B cell (primary cell): ENCODE measurements at regions not wholly inside any gene's neighbourhood (a gene's known extent, or its start where the extent isn't known, plus 50 kb on each side); places are given as distances from the start of the nearest gene placed in this dataset.

ENCODE experiments used
- ATAC-seq: fragments of 200-7000 bp; cut with Tn5 transposase; one replicate; pipeline ENCODE4 v1.10.0; 2021; ENCODE audit warnings: low read depth, mild to moderate bottlenecking, moderate number of reproducible peaks, moderate library complexity
- CTCF ChIA-PET: fragments of 350-600 bp; sonication (Branson Sonifier 250); formaldehyde crosslinking; loops from one replicate; lab custom pipeline; 2021; ENCODE audit warnings: antibody characterized with exemption, inconsistent platforms; lab: Charles Lee
- POLR2A ChIA-PET: fragments of 350-600 bp; sonication (Branson Sonifier 250); formaldehyde crosslinking; loops from one replicate; lab custom pipeline; 2021; ENCODE audit warnings: antibody characterized with exemption; lab: Charles Lee
- DNase-seq: peaks from one replicate; pipeline ENCODE4 v3.0.0; 2013
- H2AFZ ChIP-seq: 2 replicates; pipeline ENCODE4 v1.6.1; 2012; ENCODE audit warnings: mild to moderate bottlenecking, low read depth, low read length; ENCODE audit not compliant: insufficient read depth, poor library complexity, severe bottlenecking
- H3K27ac ChIP-seq, 2 donors: 1 replicate in 1 of 2; 2 replicates in 1 of 2; pipeline ENCODE4 v1.5.1; 2012 to 2013; ENCODE audit warnings: low read length in 2 of 2, mild to moderate bottlenecking in 2 of 2, moderate library complexity in 1 of 2
- H3K27me3 ChIP-seq, 4 experiments: fragments of 200-600 bp in 1 of 4; sonication (generic) in 1 of 4; replicated peaks in 1 of 4; 1 replicate in 2 of 4; 2 replicates in 2 of 4; pipeline versions ENCODE4 v1.6.1 to v1.7.0; 2013 to 2016; ENCODE audit warnings: low read length in 3 of 4, mild to moderate bottlenecking in 2 of 4, mixed read lengths in 1 of 4, moderate library complexity in 1 of 4; ENCODE audit not compliant: insufficient read depth in 4 of 4, control insufficient read depth in 3 of 4; ENCODE audit errors: control extremely low read depth in 1 of 4
- H3K36me3 ChIP-seq, 2 experiments: replicated peaks in 1 of 2; 1 replicate in 1 of 2; 2 replicates in 1 of 2; pipeline versions ENCODE4 v1.6.1 to v1.7.1; 2013; ENCODE audit warnings: low read length in 1 of 2; ENCODE audit not compliant: insufficient read depth in 2 of 2, control insufficient read depth in 1 of 2; ENCODE audit errors: control extremely low read depth in 1 of 2, extremely low read depth in 1 of 2
- H3K4me1 ChIP-seq, 2 donors: fragments of 200-600 bp in 1 of 2; sonication (generic) in 1 of 2; 1 replicate in 1 of 2; 2 replicates in 1 of 2; pipeline versions ENCODE4 v1.5.1 to v1.6.1; 2013 to 2017; ENCODE audit warnings: low read length in 2 of 2; ENCODE audit not compliant: control insufficient read depth in 2 of 2, insufficient read depth in 2 of 2
- H3K4me2 ChIP-seq: replicated peaks from 2 replicates; pipeline ENCODE3; 2012; ENCODE audit warnings: mild to moderate bottlenecking, low read depth, low read length; ENCODE audit not compliant: poor library complexity, severe bottlenecking
- H3K4me3 ChIP-seq, 5 experiments: fragments of 200-600 bp in 1 of 5; sonication (generic) in 1 of 5; 1 replicate in 3 of 5; 2 replicates in 2 of 5; pipeline versions ENCODE4 v1.5.1 to v1.7.0; 2011 to 2016; ENCODE audit warnings: low read length in 4 of 5, mild to moderate bottlenecking in 4 of 5, low read depth in 2 of 5, control low read depth in 1 of 5, moderate library complexity in 1 of 5; ENCODE audit not compliant: insufficient read depth in 1 of 5; ENCODE audit errors: control extremely low read depth in 1 of 5, extremely low read depth in 1 of 5
- H3K79me2 ChIP-seq: fragments of 200-600 bp; sonication (generic); one replicate; pipeline ENCODE4 v1.6.0; 2016; ENCODE audit warnings: low read length; ENCODE audit not compliant: control insufficient read depth, insufficient read depth
- H3K9ac ChIP-seq: fragments of 200-600 bp; sonication (generic); 2 replicates; pipeline ENCODE4 v1.6.1; 2017; ENCODE audit warnings: mild to moderate bottlenecking, low read length, moderate library complexity
- H3K9me3 ChIP-seq, 3 donors: one replicate each; pipeline versions ENCODE4 v1.6.1 to v1.7.1; 2013; ENCODE audit warnings: low read length in 2 of 3; ENCODE audit not compliant: control insufficient read depth in 2 of 3, insufficient read depth in 1 of 3; ENCODE audit errors: control extremely low read depth in 1 of 3
- H4K20me1 ChIP-seq: 2 replicates; pipeline ENCODE4 v1.6.0; 2012; ENCODE audit warnings: mild to moderate bottlenecking, low read length; ENCODE audit not compliant: insufficient read depth, control insufficient read depth, poor library complexity, severe bottlenecking
- H3K27ac Mint-ChIP-seq: one replicate; pipeline ENCODE4 v1.8.0; 2021; ENCODE audit warnings: mixed read lengths
- H3K27me3 Mint-ChIP-seq: one replicate; pipeline ENCODE4 v1.8.0; 2021; ENCODE audit warnings: mixed read lengths
- H3K4me1 Mint-ChIP-seq: one replicate; pipeline ENCODE4 v1.8.0; 2021; ENCODE audit warnings: mixed read lengths
- H3K4me3 Mint-ChIP-seq: one replicate; pipeline ENCODE4 v1.8.0; 2021; ENCODE audit warnings: mixed read lengths
- H3K9me3 Mint-ChIP-seq: one replicate; pipeline ENCODE4 v1.8.0; 2022; ENCODE audit warnings: mixed read lengths; ENCODE audit not compliant: insufficient read depth
- CTCF ChIP-seq: fragments of 200-600 bp; IDR thresholded peaks from one replicate; pipeline ENCODE4 v1.8.0; 2022; ENCODE audit warnings: antibody characterized with exemption, mild to moderate bottlenecking
- EZH2 ChIP-seq: IDR thresholded peaks from 2 replicates; pipeline ENCODE4 v1.6.1; 2012; ENCODE audit warnings: borderline replicate concordance, low read depth, mild to moderate bottlenecking, moderate library complexity, low read length; ENCODE audit not compliant: insufficient read depth, poor library complexity, severe bottlenecking
- WGBS: methylation state at CpG from one replicate; pipeline ENCODE4 v1.1.5; 2013; ENCODE audit warnings: missing lambda C conversion rate; ENCODE audit not compliant: insufficient coverage; 5-methylcytosine and 5-hydroxymethylcytosine counted together
- intact Hi-C: fragments of 100-400 bp; cut with micrococcal nuclease; formaldehyde crosslinking; loops from one replicate; pipeline ENCODE4 v1.10.0; 2022

GRCh38 chr7:142463401-142463850 lies 205.6 kb upstream of the PRSS58 start:
- H4K20me1 ChIP-seq, result no peaks in the 10 kb centered on the region
- TF ChIP-seq CTCF, result no peak
- TF ChIP-seq EZH2, result no peak
- H3K9me3 ChIP-seq, result no peaks in the 10 kb centered on the region
- H3K4me3 ChIP-seq, result no peak overlapping the region
- no peaks in the 10 kb centered on the region for H3K79me2 ChIP-seq
- ChIA-PET POLR2A (no interaction called here), CTCF (interaction anchor here (1.0 to 1.4 kb wide), 4 partner anchors 15 to 37 kb away, joined by 3 to 5 read pairs (median 3); no protein-coding TSS in a partner anchor)
- intact Hi-C loops, result no loop called here
- no peaks in the 10 kb centered on the region for H3K36me3 ChIP-seq
- DNase-seq (no peak), ATAC-seq (no peak)
- H3K4me2 ChIP-seq, result peak overlapping the region; percentile 19
- Mint-ChIP-seq H3K27me3 (peaks cover 25% of the 10 kb centered on the region), H3K4me1 (no peaks in the 10 kb centered on the region), H3K9me3 (no peaks in the 10 kb centered on the region), H3K27ac (no peak overlapping the region), H3K4me3 (no peak overlapping the region)
- WGBS, result 10% methylated on average over 4 of the region's 6 CpGs
- H3K4me1 ChIP-seq, result peaks cover 0 to 4% of the 10 kb centered on the region in 2 donors
- no peak overlapping the region for H3K9ac ChIP-seq
- H3K27ac ChIP-seq, result no peak overlapping the region
- H2AFZ ChIP-seq, result peak overlapping the region; percentile 46
- peaks cover 0 to 7% (median 3%) of the 10 kb centered on the region in 4 experiments for H3K27me3 ChIP-seq

- DNase-seq (no peak), ATAC-seq (no peak)
- H3K79me2 ChIP-seq, result no peaks in the 10 kb centered on the region
- peaks cover 0 to 4% of the 10 kb centered on the region in 2 donors for H3K4me1 ChIP-seq
- Mint-ChIP-seq H3K4me1 (no peaks in the 10 kb centered on the region), H3K27ac (no peak overlapping the region), H3K4me3 (no peak overlapping the region), H3K9me3 (no peaks in the 10 kb centered on the region), H3K27me3 (peaks cover 28% of the 10 kb centered on the region)
- CTCF ChIA-PET, result interaction anchor here (0.7 to 2.9 kb wide), 8 partner anchors 15 to 504 kb away, joined by 3 to 8 read pairs (median 4); no protein-coding TSS in a partner anchor
- no peaks in the 10 kb centered on the region for H3K36me3 ChIP-seq
- H4K20me1 ChIP-seq, result no peaks in the 10 kb centered on the region
- no peak overlapping the region for H2AFZ ChIP-seq
- POLR2A ChIA-PET, result no interaction called here
- 88% methylated on average over 2 of the region's 2 CpGs for WGBS
- no peak overlapping the region for H3K9ac ChIP-seq
- no peak overlapping the region for H3K27ac ChIP-seq
- TF ChIP-seq EZH2 (no peak), CTCF (no peak)
- intact Hi-C loops, result loop anchor here (1.0 kb wide), 1 partner anchor 36 kb away; no protein-coding TSS in a partner anchor
- no peak overlapping the region for H3K4me2 ChIP-seq
- peaks cover 0 to 7% (median 2%) of the 10 kb centered on the region in 4 experiments for H3K27me3 ChIP-seq
- no peaks in the 10 kb centered on the region for H3K9me3 ChIP-seq
- H3K4me3 ChIP-seq, result no peak overlapping the region
Measured at GRCh38 chr7:142461437-142461836, 203.6 kb upstream of the PRSS58 start.
